UCSD-AML1 (cell line): ENCODE measurements at regions not wholly inside any gene's neighbourhood (a gene's known extent, or its start where the extent isn't known, plus 50 kb on each side); places are given as distances from the start of the nearest gene placed in this dataset.

ENCODE experiments used
- DNase-seq: peaks from one replicate; lab custom pipeline; 2025; ENCODE audit not compliant: unreplicated experiment; lab: John Stamatoyannopoulos, UW

GRCh38 chrX:39384996-39385395 lies 583.7 kb downstream of the MID1IP1 start:
- DNase-seq: no peak

DNA sequence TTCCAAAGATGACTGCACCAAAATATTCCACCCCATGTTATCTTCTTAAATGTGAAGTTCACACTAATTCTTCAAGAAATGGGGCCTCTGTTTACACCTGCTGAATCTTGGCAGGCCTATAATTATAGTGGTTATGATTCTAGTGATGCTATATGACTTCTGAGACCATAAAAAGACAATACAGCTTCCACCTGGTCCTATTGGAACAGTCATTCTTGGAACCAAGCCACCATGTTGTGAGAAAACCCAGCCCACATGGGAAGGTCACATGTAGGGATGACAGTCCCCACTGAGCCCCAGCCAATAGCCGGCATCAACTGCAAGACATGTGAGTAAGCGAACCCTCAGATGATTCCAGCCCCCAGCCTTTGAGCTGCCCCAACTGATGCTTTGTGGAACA lies 587.5 kb downstream of the MID1IP1 start:
- no peak for DNase-seq

- no peak for DNase-seq
These were observed 595.2 kb downstream of the MID1IP1 start for GRCh38 chrX:39396358-39396995.

- no peak for DNase-seq
These were observed 596.4 kb downstream of the MID1IP1 start for GRCh38 chrX:39397561-39398199.

DNA sequence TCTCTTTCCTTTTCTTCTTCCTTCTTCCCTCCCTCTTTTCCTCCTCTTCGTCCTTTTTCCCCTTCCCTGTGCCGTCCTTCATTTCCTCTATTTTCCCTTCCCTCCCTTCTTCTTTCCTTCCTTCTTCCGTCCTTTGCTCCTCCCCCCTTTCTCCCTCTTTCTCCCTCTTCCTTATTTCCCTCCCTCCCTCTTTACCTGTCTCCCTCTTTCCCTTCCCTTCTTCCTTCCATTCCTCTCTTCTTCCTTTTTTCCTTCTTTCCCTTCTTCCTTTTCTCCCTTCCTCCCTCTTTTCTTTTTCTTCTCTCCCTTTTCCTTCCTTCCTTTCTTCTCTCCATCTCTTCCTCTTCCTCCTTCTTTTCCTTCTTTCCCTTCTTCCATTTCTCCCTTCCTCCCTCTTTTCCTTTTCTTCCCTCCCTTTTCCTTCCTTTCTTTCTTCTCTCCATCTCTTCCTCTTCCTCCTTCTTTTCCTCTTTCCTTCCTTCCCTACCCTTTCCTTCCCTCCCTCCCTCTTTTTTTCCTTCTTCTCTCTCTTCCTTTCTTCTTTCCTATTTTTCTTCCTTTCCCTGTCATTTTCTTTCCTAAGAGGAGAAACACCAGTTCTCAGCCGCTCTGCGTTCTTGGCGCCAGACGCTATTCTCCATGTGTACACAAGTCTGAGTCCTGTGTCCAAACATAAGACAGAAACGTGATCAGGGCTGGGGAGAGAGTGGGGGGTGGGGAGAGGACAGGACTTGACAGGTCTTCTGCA lies 597.1 kb downstream of the MID1IP1 start:
- DNase-seq: no peak

DNA sequence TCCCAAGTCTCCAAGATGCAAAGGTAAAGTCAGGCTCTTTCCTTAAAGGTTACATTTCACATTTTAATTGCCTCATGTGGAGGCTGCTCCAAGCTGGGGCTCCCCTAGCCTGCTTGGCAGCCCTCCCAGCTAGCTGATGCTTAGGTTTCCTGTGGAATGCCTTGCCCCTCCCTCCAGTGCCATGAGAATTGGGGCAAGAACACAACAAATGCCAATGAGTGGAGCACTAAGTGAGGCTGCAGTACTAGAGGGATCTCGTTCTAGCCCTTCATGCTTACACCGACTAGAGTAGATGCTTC lies 597.7 kb downstream of the MID1IP1 start:
- no peak for DNase-seq

- no peak for DNase-seq
These were observed 598.1 kb downstream of the MID1IP1 start for GRCh38 chrX:39399387-39399786.

- DNase-seq: no peak
These were observed 600.3 kb downstream of the MID1IP1 start for GRCh38 chrX:39401483-39402110.

- no peak for DNase-seq
These were observed 600.9 kb downstream of the MID1IP1 start for GRCh38 chrX:39402158-39402557.

- DNase-seq: no peak
These were observed 605.5 kb downstream of the MID1IP1 start for GRCh38 chrX:39406799-39407198.

DNA sequence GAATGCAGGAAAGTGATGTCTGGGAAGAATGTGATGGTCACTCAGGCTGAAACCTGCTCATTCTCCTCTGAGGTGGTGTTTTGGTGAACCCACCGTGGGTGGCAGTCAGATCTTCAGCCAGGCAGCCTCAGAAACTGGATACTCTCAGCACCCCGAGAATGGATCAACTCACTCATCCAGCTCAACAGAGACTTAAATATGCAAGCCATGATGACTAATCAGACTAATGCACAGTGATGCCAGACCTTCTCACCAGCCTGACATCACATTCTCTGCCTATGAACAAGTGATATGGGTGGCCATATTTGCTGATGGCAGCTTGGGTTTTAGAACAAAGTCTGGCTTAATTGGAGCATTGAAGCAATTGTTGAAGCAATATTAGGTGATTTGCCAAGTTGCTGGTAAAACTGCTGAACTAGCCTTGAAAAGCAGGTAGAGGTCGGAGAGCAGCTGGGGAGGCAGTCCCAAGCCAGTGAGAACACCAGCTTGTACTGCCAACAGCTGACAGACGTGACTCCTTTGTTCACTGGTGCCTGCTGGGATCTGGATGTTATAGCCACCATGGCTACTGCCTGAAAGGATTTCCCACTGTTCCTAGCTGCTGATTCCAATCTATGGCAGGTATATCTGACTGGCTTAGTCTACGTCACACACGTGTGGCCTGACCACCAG lies 608.1 kb downstream of the MID1IP1 start:
- no peak for DNase-seq

GRCh38 chrX:39414290-39414854 lies 613.1 kb downstream of the MID1IP1 start:
- DNase-seq: no peak

DNA sequence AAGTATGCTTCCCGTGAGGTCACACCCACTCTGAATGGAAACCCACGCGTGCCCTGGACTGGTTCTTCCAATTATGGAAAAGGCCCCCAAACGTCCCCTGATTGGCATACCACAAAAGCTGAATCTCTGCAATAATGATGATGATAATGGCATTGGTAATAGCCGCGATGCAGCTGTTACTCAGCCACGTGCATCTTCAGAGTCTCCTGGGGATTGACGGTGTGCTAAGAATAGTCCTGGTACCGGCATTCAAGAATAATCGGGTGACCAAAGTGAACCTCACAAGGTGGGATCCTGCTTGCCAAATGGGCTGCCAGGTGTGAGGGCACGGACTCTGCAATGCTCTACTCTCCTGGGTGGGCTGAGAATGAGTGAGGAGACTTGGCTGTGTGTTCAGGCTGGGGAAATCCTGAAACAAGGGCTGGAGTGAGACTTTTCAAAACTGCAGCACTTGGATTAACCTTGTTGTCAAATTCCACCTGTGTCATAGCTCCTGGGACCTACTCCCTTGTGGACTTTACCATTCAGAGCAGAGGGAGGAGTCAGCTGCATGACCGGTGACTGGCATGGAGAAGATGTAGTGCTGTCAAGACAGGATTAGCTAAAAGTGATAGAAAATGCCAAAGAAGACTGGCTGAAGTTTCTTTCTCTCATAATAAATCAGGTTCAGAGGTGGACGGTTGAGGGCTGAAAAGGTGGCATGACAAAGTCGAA lies 615.4 kb downstream of the MID1IP1 start:
- DNase-seq: no peak

GRCh38 chrX:39418254-39418704 lies 617.0 kb downstream of the MID1IP1 start:
- no peak for DNase-seq

- no peak for DNase-seq
These were observed 617.7 kb downstream of the MID1IP1 start for GRCh38 chrX:39418731-39419638.

DNA sequence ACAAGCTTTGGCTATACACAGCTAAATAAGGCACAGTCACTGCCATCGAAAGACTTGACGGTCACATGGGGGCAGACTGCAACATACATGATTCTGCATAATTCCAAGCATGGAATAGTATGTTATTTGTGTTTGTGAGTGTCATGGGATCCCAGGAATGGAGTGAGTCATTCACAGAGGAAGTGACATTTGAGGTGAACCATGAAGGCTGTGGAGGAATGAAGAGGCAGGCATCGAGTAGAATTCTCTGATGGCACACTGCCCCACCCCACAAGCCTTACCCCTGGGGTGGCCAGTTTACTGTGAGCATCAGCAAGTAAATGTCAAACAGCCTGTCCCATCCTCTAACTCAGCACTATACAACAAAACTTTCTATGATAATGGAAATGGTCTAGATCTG lies 619.7 kb downstream of the MID1IP1 start:
- DNase-seq: no peak

- DNase-seq: no peak
These were observed 624.0 kb downstream of the MID1IP1 start for GRCh38 chrX:39425124-39425806.

- DNase-seq: no peak
These were observed 624.8 kb downstream of the MID1IP1 start for GRCh38 chrX:39426101-39426500.

DNA sequence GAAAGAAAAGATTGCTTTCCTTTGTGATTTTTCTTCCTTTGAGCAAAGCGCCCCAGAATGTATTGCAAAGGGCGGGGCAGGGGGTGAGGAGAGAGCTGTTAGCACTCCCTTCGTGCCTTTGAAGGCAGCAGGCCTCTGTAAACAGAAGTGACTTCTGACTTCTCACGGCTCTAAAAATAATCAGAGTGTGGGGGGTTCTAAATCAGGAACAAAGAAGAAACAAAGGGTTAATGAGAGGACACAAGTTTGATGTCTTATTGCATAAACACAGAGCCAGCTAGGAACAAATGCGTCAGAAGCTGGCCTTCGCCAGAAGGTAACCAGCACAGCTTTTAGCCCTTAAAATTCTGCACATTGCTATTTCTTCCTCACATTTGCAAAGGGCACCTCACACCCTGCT lies 626.2 kb downstream of the MID1IP1 start:
- no peak for DNase-seq
